ENCODE measurements at regions not wholly inside any gene's neighbourhood (a gene's known extent, or its start where the extent isn't known, plus 50 kb on each side); places are given as distances from the start of the nearest gene placed in this dataset.

- DNase-seq (ENCODE audit: low read depth): no peak
These were observed 355.1 kb upstream of the MGMT start for GRCh38 chr10:129111922-129112321.

GRCh38 chr10:129114588-129114987, 352.5 kb upstream of the MGMT start:
- no peak for TF ChIP-seq CTCF (IDR thresholded peaks at IDR 0.05; ENCODE audit: insufficient read depth, low read length)
- DNase-seq (ENCODE audit: low read depth): no peak
- no peak overlapping the region for H3K4me3 ChIP-seq (ENCODE audit: low read depth, low read length)

More at GRCh38 chr10:129111922-129112321, 355.1 kb upstream of the MGMT start:
- no peak for TF ChIP-seq CTCF (IDR thresholded peaks at IDR 0.05; ENCODE audit: insufficient read depth, low read length)
- no peak overlapping the region for H3K4me3 ChIP-seq (ENCODE audit: low read depth, low read length)

- DNase-seq (ENCODE audit: low read depth): no peak
- TF ChIP-seq CTCF (IDR thresholded peaks at IDR 0.05; ENCODE audit: insufficient read depth, low read length): no peak
These were observed 350.7 kb upstream of the MGMT start for GRCh38 chr10:129116371-129116770.

GRCh38 chr10:129120441-129120840, 346.6 kb upstream of the MGMT start:
- no peak overlapping the region for H3K4me3 ChIP-seq (ENCODE audit: low read depth, low read length)
- no peak for DNase-seq (ENCODE audit: low read depth)
- no peak for TF ChIP-seq CTCF (IDR thresholded peaks at IDR 0.05; ENCODE audit: insufficient read depth, low read length)

More at GRCh38 chr10:129116371-129116770, 350.7 kb upstream of the MGMT start:
- H3K4me3 ChIP-seq (ENCODE audit: low read depth, low read length): no peak overlapping the region

GRCh38 chr10:129122846-129123245, 344.2 kb upstream of the MGMT start:
- no peak for TF ChIP-seq CTCF (IDR thresholded peaks at IDR 0.05; ENCODE audit: insufficient read depth, low read length)

GRCh38 chr10:129123428-129123827, 343.6 kb upstream of the MGMT start:
- H3K4me3 ChIP-seq (ENCODE audit: low read depth, low read length): no peak overlapping the region
- DNase-seq (ENCODE audit: low read depth): no peak
- TF ChIP-seq CTCF (IDR thresholded peaks at IDR 0.05; ENCODE audit: insufficient read depth, low read length): no peak

More at GRCh38 chr10:129122846-129123245, 344.2 kb upstream of the MGMT start:
- no peak for DNase-seq (ENCODE audit: low read depth)
- H3K4me3 ChIP-seq (ENCODE audit: low read depth, low read length): no peak overlapping the region

GRCh38 chr10:129126982-129127381, 340.1 kb upstream of the MGMT start:
- no peak overlapping the region for H3K4me3 ChIP-seq (ENCODE audit: low read depth, low read length)
- no peak for TF ChIP-seq CTCF (IDR thresholded peaks at IDR 0.05; ENCODE audit: insufficient read depth, low read length)
- DNase-seq (ENCODE audit: low read depth): no peak

All from fibroblast of the aortic adventitia (primary cell).